Neural crest cell (in vitro differentiated cells): ENCODE measurements at regions not wholly inside any gene's neighbourhood (a gene's known extent, or its start where the extent isn't known, plus 50 kb on each side); places are given as distances from the start of the nearest gene placed in this dataset.

ENCODE experiments used
- DNase-seq: peaks from one replicate; pipeline ENCODE4 v3.0.0; 2021; ENCODE audit warnings: low read depth, mixed read lengths, low spot score
- H3K27ac Mint-ChIP-seq: one replicate; pipeline ENCODE4 v1.8.0; 2021; ENCODE audit warnings: mild to moderate bottlenecking, mixed read lengths; ENCODE audit not compliant: unreplicated experiment
- H3K27me3 Mint-ChIP-seq: 2 replicates; pipeline ENCODE4 v1.8.0; 2021; ENCODE audit warnings: low read depth, mild to moderate bottlenecking, mixed read lengths
- H3K36me3 Mint-ChIP-seq: 2 replicates; pipeline ENCODE4 v1.8.0; 2021; ENCODE audit warnings: low read depth, mild to moderate bottlenecking, mixed read lengths
- H3K4me1 Mint-ChIP-seq: 2 replicates; pipeline ENCODE4 v1.8.0; 2021; ENCODE audit warnings: mixed read lengths
- H3K4me3 Mint-ChIP-seq: one replicate; pipeline ENCODE4 v1.8.0; 2021; ENCODE audit warnings: mild to moderate bottlenecking, mixed read lengths
- H3K9me3 Mint-ChIP-seq: 2 replicates; pipeline ENCODE4 v1.8.0; 2021; ENCODE audit warnings: mixed read lengths
- TF ChIP-seq, protein P1 (sequence below): fragments of 200-600 bp; sonication (generic); conservative IDR thresholded peaks from 2 replicates; pipeline ENCODE4 v1.5.0; 2021; ENCODE audit warnings: antibody characterized with exemption, mild to moderate bottlenecking

DNA sequence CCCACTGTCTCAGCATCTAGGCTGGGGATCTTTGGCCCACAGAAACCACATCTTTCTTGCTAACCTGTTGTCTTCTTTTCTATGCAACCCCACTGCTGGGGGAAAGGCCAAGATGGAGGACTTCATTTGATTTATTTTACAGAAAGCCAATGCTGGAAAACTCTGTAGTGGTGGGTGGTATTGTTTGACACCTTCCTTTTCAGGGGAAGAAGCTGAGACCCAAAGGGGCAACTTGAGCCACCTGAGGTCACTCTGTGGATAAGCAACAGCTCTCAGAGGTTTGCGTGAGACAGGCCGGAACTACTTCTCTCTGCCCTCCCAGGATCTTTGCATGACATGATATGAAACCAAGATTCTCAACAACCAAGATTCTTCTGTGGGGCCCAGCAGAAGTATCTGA is 645.2 kb downstream of the VRK1 start:
- DNase-seq = no peak
- TF ChIP-seq, protein P1, sequence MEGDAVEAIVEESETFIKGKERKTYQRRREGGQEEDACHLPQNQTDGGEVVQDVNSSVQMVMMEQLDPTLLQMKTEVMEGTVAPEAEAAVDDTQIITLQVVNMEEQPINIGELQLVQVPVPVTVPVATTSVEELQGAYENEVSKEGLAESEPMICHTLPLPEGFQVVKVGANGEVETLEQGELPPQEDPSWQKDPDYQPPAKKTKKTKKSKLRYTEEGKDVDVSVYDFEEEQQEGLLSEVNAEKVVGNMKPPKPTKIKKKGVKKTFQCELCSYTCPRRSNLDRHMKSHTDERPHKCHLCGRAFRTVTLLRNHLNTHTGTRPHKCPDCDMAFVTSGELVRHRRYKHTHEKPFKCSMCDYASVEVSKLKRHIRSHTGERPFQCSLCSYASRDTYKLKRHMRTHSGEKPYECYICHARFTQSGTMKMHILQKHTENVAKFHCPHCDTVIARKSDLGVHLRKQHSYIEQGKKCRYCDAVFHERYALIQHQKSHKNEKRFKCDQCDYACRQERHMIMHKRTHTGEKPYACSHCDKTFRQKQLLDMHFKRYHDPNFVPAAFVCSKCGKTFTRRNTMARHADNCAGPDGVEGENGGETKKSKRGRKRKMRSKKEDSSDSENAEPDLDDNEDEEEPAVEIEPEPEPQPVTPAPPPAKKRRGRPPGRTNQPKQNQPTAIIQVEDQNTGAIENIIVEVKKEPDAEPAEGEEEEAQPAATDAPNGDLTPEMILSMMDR = no peak
- no peaks in the 10 kb centered on the region for H3K36me3 Mint-ChIP-seq
- no peaks in the 10 kb centered on the region for H3K27me3 Mint-ChIP-seq
- H3K27ac Mint-ChIP-seq = no peak overlapping the region
- no peaks in the 10 kb centered on the region for H3K9me3 Mint-ChIP-seq
- H3K4me1 Mint-ChIP-seq = no peaks in the 10 kb centered on the region
- no peak overlapping the region for H3K4me3 Mint-ChIP-seq

DNA sequence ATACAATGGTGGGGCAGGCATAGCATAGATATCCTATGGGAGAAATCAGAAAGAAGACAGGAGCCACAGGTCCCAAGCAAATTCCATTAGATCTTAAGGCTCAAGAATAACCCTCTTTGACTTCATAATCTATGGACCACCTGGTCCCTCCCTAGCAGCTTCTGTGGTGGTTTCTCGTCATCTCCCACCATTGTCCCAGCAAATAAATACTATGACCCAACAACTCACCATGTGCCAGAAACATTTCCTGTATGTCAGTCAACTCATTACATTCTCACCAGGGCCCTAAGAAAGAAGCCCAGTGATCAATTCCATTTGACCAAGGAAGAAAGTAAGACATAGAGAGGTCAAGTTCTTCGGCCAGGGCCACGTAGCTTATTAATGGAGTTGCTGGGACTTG is 646.2 kb downstream of the VRK1 start:
- Mint-ChIP-seq H3K4me3 (no peak overlapping the region), H3K27me3 (no peaks in the 10 kb centered on the region), H3K27ac (no peak overlapping the region), H3K9me3 (no peaks in the 10 kb centered on the region), H3K36me3 (no peaks in the 10 kb centered on the region), H3K4me1 (no peaks in the 10 kb centered on the region)
- TF ChIP-seq, protein P1 = no peak
- no peak for DNase-seq

DNA sequence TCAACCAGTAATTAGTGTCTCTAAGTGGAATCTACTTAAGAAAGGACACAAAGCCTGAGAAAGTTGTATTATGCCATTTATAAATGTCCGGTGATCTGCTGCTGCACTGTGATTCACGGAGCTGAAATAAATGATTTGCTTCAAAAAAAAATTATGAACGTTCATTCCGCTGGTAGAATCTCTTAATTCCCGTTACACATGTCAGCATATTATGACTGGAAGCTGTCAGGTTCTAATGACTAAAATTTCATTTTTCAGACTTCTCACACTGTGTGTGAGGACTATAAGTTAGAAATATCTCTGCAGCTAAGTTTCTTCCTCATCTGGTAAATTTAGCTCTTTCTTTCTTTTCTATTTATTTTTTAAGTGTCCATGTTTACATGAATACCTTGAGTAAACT is 647.1 kb downstream of the VRK1 start:
- no peak for DNase-seq
- Mint-ChIP-seq H3K36me3 (no peaks in the 10 kb centered on the region), H3K4me3 (no peak overlapping the region), H3K27ac (no peak overlapping the region), H3K4me1 (no peaks in the 10 kb centered on the region), H3K27me3 (no peaks in the 10 kb centered on the region), H3K9me3 (no peaks in the 10 kb centered on the region)
- TF ChIP-seq, protein P1 = no peak

DNA sequence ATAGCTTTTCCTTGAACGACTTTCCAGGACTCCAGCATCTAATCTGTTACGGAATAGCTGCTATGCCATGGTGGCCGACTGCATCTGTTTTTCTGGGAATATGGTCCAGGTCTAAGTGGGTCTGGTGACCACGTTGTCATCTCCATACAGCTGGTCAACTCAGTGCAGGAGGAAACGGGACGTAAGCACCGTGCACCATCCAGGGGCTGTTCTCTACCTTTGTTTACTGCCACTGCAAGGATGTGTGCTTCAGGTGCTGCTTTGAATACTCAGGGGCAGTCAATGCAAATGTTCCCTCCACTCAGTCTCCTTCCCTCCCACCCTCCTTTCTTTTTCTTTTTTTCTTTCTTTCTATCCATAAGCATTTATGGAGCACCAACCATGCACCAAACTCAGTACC is 648.2 kb downstream of the VRK1 start:
- Mint-ChIP-seq H3K4me3 (no peak overlapping the region), H3K27ac (no peak overlapping the region), H3K36me3 (no peaks in the 10 kb centered on the region), H3K9me3 (no peaks in the 10 kb centered on the region), H3K27me3 (no peaks in the 10 kb centered on the region), H3K4me1 (no peaks in the 10 kb centered on the region)
- TF ChIP-seq, protein P1 = no peak
- DNase-seq = no peak

DNA sequence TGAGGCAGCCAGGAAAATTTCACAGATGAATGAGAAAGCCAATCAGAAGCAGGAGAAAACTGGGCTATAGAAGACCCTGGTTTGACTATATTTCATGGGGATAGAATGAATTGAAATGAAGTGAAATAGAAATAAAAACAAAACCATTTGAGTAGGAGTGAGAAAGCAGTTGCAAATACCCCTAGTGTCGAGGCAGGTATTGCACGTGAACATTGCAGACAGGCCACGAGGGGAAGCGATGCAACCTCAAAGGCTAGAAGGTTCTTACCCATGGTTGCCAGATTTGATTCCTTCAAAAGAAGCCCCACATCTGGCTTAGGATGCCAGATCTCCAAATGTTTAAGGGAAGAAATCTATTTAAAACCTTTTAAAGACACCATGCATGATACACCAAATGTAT is 648.9 kb downstream of the VRK1 start:
- H3K27ac Mint-ChIP-seq = no peak overlapping the region
- no peaks in the 10 kb centered on the region for H3K27me3 Mint-ChIP-seq
- H3K4me1 Mint-ChIP-seq = no peaks in the 10 kb centered on the region

More for the DNA sequence above, 648.9 kb downstream of the VRK1 start:
- TF ChIP-seq, protein P1 = no peak
- H3K9me3 Mint-ChIP-seq = no peaks in the 10 kb centered on the region
- no peak for DNase-seq
- no peak overlapping the region for H3K4me3 Mint-ChIP-seq
- no peaks in the 10 kb centered on the region for H3K36me3 Mint-ChIP-seq
